ENCODE measurements at regions not wholly inside any gene's neighbourhood (a gene's known extent, or its start where the extent isn't known, plus 50 kb on each side); places are given as distances from the start of the nearest gene placed in this dataset.
A peak's percentile ranks its signal among the peaks of the same experiment; 100 is the strongest.

DNA sequence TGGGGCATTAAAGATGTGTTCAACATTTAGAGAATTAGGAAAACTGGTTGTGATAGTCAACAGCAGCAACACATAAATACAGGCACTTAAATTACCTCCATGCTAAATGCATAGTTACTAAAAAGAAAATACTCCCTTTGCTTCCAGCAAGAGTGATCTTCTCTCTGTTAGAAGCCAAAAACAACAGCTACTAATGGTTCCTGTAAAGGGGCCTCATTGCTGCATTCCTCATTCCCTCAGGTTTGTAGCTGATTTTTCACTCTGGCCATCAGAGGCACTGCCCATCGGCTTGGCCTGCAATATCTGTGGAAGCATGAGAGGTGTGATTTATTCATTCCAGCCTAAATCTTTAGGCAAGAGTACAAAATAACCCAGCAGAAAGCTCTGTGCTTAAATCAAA is 466.0 kb upstream of the ADAMTS16 start:
- Mint-ChIP-seq H3K4me1 (peaks cover 6% of the 10 kb centered on the region), H3K27me3 (ENCODE audit: low read depth) (no peaks in the 10 kb centered on the region), H3K4me3 (no peak overlapping the region), H3K27ac (ENCODE audit: unreplicated experiment) (no peak overlapping the region), H3K36me3 (ENCODE audit: low read depth) (no peaks in the 10 kb centered on the region), H3K9me3 (peaks cover 2% of the 10 kb centered on the region)
- DNase-seq (ENCODE audit: low read depth, low spot score) = no peak
- TF ChIP-seq, protein P1, sequence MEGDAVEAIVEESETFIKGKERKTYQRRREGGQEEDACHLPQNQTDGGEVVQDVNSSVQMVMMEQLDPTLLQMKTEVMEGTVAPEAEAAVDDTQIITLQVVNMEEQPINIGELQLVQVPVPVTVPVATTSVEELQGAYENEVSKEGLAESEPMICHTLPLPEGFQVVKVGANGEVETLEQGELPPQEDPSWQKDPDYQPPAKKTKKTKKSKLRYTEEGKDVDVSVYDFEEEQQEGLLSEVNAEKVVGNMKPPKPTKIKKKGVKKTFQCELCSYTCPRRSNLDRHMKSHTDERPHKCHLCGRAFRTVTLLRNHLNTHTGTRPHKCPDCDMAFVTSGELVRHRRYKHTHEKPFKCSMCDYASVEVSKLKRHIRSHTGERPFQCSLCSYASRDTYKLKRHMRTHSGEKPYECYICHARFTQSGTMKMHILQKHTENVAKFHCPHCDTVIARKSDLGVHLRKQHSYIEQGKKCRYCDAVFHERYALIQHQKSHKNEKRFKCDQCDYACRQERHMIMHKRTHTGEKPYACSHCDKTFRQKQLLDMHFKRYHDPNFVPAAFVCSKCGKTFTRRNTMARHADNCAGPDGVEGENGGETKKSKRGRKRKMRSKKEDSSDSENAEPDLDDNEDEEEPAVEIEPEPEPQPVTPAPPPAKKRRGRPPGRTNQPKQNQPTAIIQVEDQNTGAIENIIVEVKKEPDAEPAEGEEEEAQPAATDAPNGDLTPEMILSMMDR (conservative IDR thresholded peaks at IDR 0.05) = no peak

DNA sequence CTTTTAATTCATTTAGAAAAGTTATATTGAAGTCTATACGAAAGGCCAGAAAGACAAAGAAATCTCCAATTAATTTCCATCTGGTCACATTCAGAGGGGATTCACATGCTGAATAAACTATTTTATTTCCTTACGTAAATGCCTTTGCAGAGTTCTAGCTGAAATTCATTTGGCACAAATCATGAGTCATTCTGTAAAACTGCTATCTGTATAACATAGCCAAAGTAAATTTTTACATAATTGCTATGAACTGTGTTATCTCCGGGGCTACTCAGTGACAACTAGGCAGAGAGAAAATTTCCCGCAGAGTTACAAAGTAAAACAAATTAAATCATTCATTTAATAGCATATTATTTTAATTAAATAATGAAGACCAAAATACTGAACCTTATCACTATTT is 463.2 kb upstream of the ADAMTS16 start:
- H3K27me3 Mint-ChIP-seq (ENCODE audit: low read depth) = no peaks in the 10 kb centered on the region
- no peak overlapping the region for H3K4me3 Mint-ChIP-seq
- TF ChIP-seq, protein P1 (conservative IDR thresholded peaks at IDR 0.05) = no peak
- H3K36me3 Mint-ChIP-seq (ENCODE audit: low read depth) = peaks cover 5% of the 10 kb centered on the region
- H3K9me3 Mint-ChIP-seq = peaks cover 4% of the 10 kb centered on the region
- H3K4me1 Mint-ChIP-seq = no peaks in the 10 kb centered on the region
- DNase-seq (ENCODE audit: low read depth, low spot score) = no peak
- no peak overlapping the region for H3K27ac Mint-ChIP-seq (ENCODE audit: unreplicated experiment)

DNA sequence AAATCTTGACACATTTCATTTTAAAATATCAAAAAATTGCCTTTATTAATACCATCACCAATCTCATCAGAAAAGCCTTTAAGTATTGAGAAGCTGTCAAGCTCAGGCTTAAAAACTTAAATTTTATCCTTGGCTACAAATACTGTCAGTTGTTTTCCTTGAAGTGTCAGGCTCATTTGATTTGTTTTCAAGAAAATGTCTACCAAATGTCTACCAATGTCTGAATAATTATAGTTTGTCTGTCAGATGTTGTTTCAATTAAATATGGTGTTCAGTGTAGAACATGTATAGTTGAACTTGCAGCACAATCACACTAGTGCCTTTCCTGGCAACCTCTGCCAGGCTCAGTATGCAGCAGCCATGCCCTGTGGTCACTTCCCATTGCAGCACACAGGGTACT is 455.2 kb upstream of the ADAMTS16 start:
- no peaks in the 10 kb centered on the region for H3K27me3 Mint-ChIP-seq (ENCODE audit: low read depth)

DNA sequence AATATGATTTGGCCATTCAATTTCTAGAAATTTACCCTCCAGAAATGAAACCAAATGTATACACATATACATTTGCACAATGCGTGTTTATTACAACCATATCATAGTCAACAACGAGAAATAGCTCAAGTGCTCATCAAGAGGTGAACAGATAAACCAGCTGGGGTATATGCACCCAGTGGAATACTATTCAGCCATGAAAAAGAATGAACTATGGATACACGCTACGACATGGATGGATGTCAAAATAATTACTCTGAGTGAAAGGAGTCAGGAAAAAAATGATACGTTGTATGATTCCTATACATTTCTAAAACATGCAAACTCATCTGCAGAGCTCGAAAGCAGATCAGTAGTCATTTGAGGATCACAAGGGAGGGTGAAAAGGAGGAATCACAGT is 441.5 kb upstream of the ADAMTS16 start:
- Mint-ChIP-seq H3K9me3 (no peaks in the 10 kb centered on the region), H3K27ac (ENCODE audit: unreplicated experiment) (no peak overlapping the region), H3K36me3 (ENCODE audit: low read depth) (no peaks in the 10 kb centered on the region), H3K27me3 (ENCODE audit: low read depth) (no peaks in the 10 kb centered on the region), H3K4me3 (no peak overlapping the region), H3K4me1 (peaks cover 4% of the 10 kb centered on the region)
- DNase-seq (ENCODE audit: low read depth, low spot score) = no peak
- TF ChIP-seq, protein P1 (conservative IDR thresholded peaks at IDR 0.05) = no peak

More for the DNA sequence above, 455.2 kb upstream of the ADAMTS16 start:
- H3K9me3 Mint-ChIP-seq = peaks cover 12% of the 10 kb centered on the region
- H3K4me3 Mint-ChIP-seq = no peak overlapping the region
- TF ChIP-seq, protein P1 (conservative IDR thresholded peaks at IDR 0.05) = no peak
- DNase-seq (ENCODE audit: low read depth, low spot score) = no peak
- peaks cover 11% of the 10 kb centered on the region for H3K36me3 Mint-ChIP-seq (ENCODE audit: low read depth)
- no peaks in the 10 kb centered on the region for H3K4me1 Mint-ChIP-seq
- no peak overlapping the region for H3K27ac Mint-ChIP-seq (ENCODE audit: unreplicated experiment)

DNA sequence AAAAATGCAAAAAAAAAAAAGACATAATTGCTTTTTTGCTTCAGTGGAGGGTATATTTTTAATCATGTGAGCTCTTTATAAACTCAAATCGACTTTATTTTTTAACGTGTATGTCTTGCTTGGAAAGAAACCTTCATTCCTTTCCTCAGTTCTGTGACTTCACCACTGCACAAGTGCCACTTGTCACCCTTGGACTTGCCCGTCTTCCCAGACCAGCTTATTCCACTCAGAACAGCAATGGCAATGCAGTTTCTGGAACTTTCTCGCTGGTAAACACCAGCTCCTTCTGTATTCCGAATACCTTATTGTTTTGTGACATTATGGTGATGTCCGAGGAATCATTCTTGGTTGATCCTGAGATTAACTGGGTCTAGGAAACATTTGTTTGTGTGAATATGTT is 440.5 kb upstream of the ADAMTS16 start:
- Mint-ChIP-seq H3K36me3 (ENCODE audit: low read depth) (no peaks in the 10 kb centered on the region), H3K9me3 (no peaks in the 10 kb centered on the region), H3K27me3 (ENCODE audit: low read depth) (no peaks in the 10 kb centered on the region), H3K4me3 (no peak overlapping the region), H3K4me1 (peaks cover 4% of the 10 kb centered on the region), H3K27ac (ENCODE audit: unreplicated experiment) (no peak overlapping the region)
- TF ChIP-seq, protein P1 (conservative IDR thresholded peaks at IDR 0.05) = no peak
- DNase-seq (ENCODE audit: low read depth, low spot score) = no peak

DNA sequence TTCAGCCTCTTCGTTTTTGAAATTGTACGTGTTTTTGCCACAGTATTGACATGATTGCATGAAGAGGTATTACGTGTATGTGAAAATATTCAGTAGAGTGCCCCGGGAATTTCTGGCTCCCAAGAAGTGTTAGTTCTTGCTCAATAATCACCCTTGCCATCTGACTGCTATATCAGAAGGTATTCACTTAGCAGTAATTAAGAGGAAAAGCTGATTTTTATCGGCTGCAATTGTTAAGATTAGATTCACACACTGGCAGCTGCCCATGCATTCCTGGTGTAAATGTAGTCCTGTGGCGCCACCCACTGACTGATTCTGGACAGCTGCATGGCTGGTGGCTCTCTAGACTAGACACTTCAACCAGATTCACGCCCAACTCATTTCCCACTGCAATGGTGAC is 440.1 kb upstream of the ADAMTS16 start:
- TF ChIP-seq, protein P1 (conservative IDR thresholded peaks at IDR 0.05) = peak; percentile 90
- Mint-ChIP-seq H3K27ac (ENCODE audit: unreplicated experiment) (no peak overlapping the region), H3K4me1 (peaks cover 4% of the 10 kb centered on the region), H3K36me3 (ENCODE audit: low read depth) (no peaks in the 10 kb centered on the region), H3K27me3 (ENCODE audit: low read depth) (no peaks in the 10 kb centered on the region), H3K4me3 (no peak overlapping the region), H3K9me3 (no peaks in the 10 kb centered on the region)
- DNase-seq (ENCODE audit: low read depth, low spot score) = peak; percentile 87

Measured in neural crest cell (in vitro differentiated cells).